ENCODE measurements at regions not wholly inside any gene's neighbourhood (a gene's known extent, or its start where the extent isn't known, plus 50 kb on each side); places are given as distances from the start of the nearest gene placed in this dataset.

DNA sequence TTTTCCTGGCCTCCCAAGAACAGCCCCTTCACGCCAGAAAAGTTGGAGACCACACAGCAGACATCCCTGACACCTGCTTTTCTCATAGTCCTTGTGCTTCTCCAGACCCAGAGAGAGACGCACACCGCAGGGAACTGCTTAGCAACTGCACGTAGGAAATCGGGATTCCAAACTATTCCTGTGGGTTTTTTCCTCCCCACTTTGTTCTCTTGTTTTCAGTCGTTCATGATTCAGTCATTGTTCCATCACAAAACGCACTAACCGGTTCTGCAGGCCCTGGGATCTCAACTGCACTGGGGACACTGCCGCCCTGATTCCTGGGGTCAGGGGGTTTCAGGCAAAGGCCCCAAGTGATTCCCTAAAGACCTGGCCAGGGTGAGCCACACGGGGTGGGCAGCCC, 588.0 kb upstream of the KLF4 start:
- no peak for TF ChIP-seq Cebpa-rat (IDR thresholded peaks at IDR 0.05)
- H3K9ac ChIP-seq = no peak overlapping the region
- H3K27me3 ChIP-seq = no peaks in the 10 kb centered on the region
- H3K4me2 ChIP-seq = no peak overlapping the region
- peaks cover 0 to 29% (median 7%) of the 10 kb centered on the region in 10 experiments; a peak in 12 of 20 replicates for H3K4me1 ChIP-seq
- no peak overlapping the region for H3K27ac ChIP-seq
- H3K4me3 ChIP-seq = no peak overlapping the region
- H4K20me1 ChIP-seq = no peaks in the 10 kb centered on the region
- no peaks in the 10 kb centered on the region for H3K9me3 ChIP-seq (replicated peaks in 1 of 11)
- no peaks in the 10 kb centered on the region for H3K36me3 ChIP-seq

DNA sequence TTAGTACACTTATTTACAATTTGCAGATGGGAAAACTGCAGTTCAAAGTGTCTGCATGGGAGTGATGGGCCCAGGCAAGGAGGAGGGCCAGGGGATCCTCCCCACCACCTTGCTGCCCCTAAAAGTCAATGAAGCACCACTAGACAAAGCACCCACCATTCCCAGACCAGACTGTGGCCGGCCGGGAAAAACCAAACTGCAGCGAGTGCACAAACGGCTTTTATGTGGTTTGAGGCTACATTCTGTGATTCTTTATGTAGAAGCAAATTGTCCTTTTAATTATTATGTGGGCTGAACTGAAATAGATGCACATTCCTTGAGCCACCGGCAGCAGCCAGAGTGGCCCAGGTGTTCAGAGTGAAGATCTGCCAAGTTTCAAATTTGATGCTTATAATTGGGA, 585.3 kb upstream of the KLF4 start:
- Histone ChIP-seq H3K27ac (no peak overlapping the region), H3K27me3 (no peaks in the 10 kb centered on the region), H3K9ac (no peak overlapping the region), H3K4me3 (no peak overlapping the region), H3K4me1 (peaks cover 0 to 35% (median 7%) of the 10 kb centered on the region in 10 experiments; a peak in 12 of 20 replicates), H3K4me2 (peak overlapping the region in 1 of 11 experiments; percentile 20; a peak in 2 of 22 replicates), H3K9me3 (replicated peaks in 1 of 11) (peaks cover 0 to 10% (median 0%) of the 10 kb centered on the region in 11 experiments; a peak in 3 of 22 replicates), H3K36me3 (no peaks in the 10 kb centered on the region), H4K20me1 (no peaks in the 10 kb centered on the region)
- TF ChIP-seq Cebpa-rat (IDR thresholded peaks at IDR 0.05) = no peak

DNA sequence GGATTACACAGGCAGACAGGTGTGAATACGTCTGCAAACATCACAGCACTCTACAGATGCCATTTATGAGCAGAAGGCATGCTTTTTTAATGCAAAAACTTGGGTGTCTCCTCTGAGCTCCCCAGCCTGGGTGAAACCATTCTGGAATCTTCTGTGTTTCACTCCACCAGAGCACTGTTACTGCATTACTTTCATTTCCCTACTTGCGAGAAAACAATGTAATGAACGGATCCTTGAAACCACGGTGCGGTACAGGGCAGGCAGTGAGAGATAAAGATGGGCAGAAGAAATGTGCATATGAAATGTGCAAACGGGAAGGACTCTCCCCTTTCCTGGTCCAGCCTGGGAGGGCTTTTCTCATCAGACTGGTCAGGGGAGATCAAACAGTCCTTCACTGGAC, 584.3 kb upstream of the KLF4 start:
- TF ChIP-seq Cebpa-rat (IDR thresholded peaks at IDR 0.05) = no peak
- H3K4me1 ChIP-seq = peaks cover 0 to 29% (median 7%) of the 10 kb centered on the region in 10 experiments; a peak in 12 of 20 replicates
- H3K27me3 ChIP-seq = no peaks in the 10 kb centered on the region
- no peaks in the 10 kb centered on the region for H4K20me1 ChIP-seq
- H3K4me2 ChIP-seq = peak overlapping the region in 5 of 11 experiments; percentile 7 to 63 (median 30); a peak in 8 of 22 replicates
- no peak overlapping the region for H3K27ac ChIP-seq
- H3K36me3 ChIP-seq = no peaks in the 10 kb centered on the region
- peaks cover 0 to 10% (median 0%) of the 10 kb centered on the region in 11 experiments; a peak in 3 of 22 replicates for H3K9me3 ChIP-seq (replicated peaks in 1 of 11)
- H3K4me3 ChIP-seq = no peak overlapping the region
- H3K9ac ChIP-seq = no peak overlapping the region

DNA sequence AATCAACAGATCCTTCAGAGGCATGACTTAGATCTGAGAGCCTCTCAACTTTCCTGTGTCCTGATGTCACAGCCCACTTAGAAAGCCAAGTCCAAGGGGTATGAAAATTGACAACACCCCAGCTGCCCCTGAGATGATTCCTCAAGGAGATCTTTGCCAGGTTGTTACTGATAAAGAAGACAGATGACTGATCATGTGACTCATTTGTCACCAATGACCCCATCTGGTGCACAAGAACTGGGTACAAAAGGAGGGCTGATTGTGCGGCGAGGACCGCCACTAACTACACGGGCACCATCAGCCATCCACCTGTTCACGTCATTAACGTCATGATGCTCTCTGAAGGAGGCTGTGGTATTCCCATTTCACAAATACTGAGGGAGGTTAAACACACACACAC, 583.2 kb upstream of the KLF4 start:
- Histone ChIP-seq H3K27me3 (no peaks in the 10 kb centered on the region), H3K36me3 (no peaks in the 10 kb centered on the region), H4K20me1 (no peaks in the 10 kb centered on the region), H3K4me1 (peaks cover 0 to 18% (median 7%) of the 10 kb centered on the region in 10 experiments; a peak in 11 of 20 replicates), H3K4me3 (no peak overlapping the region), H3K9me3 (replicated peaks in 1 of 11) (peaks cover 0 to 10% (median 0%) of the 10 kb centered on the region in 11 experiments; a peak in 3 of 22 replicates), H3K27ac (no peak overlapping the region), H3K4me2 (no peak overlapping the region), H3K9ac (no peak overlapping the region)
- TF ChIP-seq Cebpa-rat (IDR thresholded peaks at IDR 0.05) = no peak

GRCh38 chr9:108070861-108071260, 581.3 kb upstream of the KLF4 start:
- H3K4me2 ChIP-seq = no peak overlapping the region
- H3K9me3 ChIP-seq (replicated peaks in 1 of 11) = peaks cover 0 to 10% (median 0%) of the 10 kb centered on the region in 11 experiments; a peak in 3 of 22 replicates
- H3K9ac ChIP-seq = no peak overlapping the region
- no peak overlapping the region for H3K4me3 ChIP-seq
- no peaks in the 10 kb centered on the region for H3K36me3 ChIP-seq
- TF ChIP-seq Cebpa-rat (IDR thresholded peaks at IDR 0.05) = no peak
- H3K27me3 ChIP-seq = no peaks in the 10 kb centered on the region
- no peaks in the 10 kb centered on the region for H4K20me1 ChIP-seq
- peaks cover 0 to 17% (median 7%) of the 10 kb centered on the region in 10 experiments; a peak in 11 of 20 replicates for H3K4me1 ChIP-seq
- H3K27ac ChIP-seq = no peak overlapping the region

DNA sequence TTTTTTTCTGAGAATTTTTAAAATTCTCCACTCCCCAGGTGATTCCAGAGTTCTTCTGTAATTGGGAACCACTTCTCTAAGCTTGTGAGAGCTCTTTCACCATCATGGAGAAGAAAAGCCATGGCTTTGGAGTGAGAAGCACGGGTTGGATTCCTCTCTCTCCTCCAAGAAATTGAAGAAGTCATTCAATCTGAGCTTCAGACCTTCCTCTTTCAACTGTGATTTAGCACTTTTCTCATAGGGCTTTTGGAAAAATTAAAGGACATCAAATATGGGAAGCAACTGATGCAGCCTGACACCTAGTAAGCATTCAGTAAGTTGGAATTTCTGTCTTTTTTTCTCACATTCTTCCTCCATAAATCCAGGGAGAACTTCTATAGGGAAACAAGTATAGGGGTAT, 580.4 kb upstream of the KLF4 start:
- H3K4me2 ChIP-seq = peak overlapping the region in 1 of 11 experiments; percentile 28; a peak in 1 of 22 replicates
- no peak overlapping the region for H3K27ac ChIP-seq
- no peaks in the 10 kb centered on the region for H3K27me3 ChIP-seq
- no peak for TF ChIP-seq Cebpa-rat (IDR thresholded peaks at IDR 0.05)
- H3K4me3 ChIP-seq = no peak overlapping the region
- H3K36me3 ChIP-seq = no peaks in the 10 kb centered on the region
- H3K9me3 ChIP-seq (replicated peaks in 1 of 11) = peaks cover 0 to 10% (median 0%) of the 10 kb centered on the region in 11 experiments; a peak in 3 of 22 replicates
- no peaks in the 10 kb centered on the region for H4K20me1 ChIP-seq
- H3K9ac ChIP-seq = no peak overlapping the region
- peaks cover 0 to 17% (median 6%) of the 10 kb centered on the region in 10 experiments; a peak in 11 of 20 replicates for H3K4me1 ChIP-seq

DNA sequence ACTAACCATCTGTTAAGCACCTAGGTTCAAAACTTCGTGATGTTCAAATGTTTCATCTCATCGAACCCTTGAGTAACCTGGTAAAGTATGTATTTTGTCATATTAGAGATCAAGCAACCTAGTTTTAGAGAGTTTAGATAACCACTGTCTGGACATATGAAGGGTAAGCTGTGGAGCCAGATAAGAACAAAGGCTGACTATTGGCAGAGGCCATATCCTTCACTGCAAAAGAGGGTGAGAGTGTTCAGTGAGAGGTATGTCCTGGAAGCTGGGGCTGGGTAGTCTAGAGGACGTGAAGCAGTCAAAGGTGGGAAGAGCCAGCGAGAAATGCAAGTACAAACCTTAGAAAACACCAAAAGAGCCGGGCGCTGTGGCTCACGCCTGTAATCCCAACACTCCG, 573.1 kb upstream of the KLF4 start:
- TF ChIP-seq Cebpa-rat (IDR thresholded peaks at IDR 0.05) = no peak
- H4K20me1 ChIP-seq = no peaks in the 10 kb centered on the region
- no peak overlapping the region for H3K4me2 ChIP-seq
- no peaks in the 10 kb centered on the region for H3K36me3 ChIP-seq
- peaks cover 0 to 9% (median 0%) of the 10 kb centered on the region in 10 experiments; a peak in 6 of 20 replicates for H3K4me1 ChIP-seq
- H3K27ac ChIP-seq = no peak overlapping the region
- H3K9me3 ChIP-seq (replicated peaks in 1 of 11) = peaks cover 0 to 14% (median 0%) of the 10 kb centered on the region in 11 experiments; a peak in 6 of 22 replicates
- H3K4me3 ChIP-seq = no peak overlapping the region
- H3K9ac ChIP-seq = no peak overlapping the region
- no peaks in the 10 kb centered on the region for H3K27me3 ChIP-seq

GRCh38 chr9:108060175-108060574, 570.6 kb upstream of the KLF4 start:
- Histone ChIP-seq H3K36me3 (no peaks in the 10 kb centered on the region), H3K9me3 (replicated peaks in 1 of 11) (peaks cover 0 to 14% (median 0%) of the 10 kb centered on the region in 11 experiments; a peak in 6 of 22 replicates), H3K4me2 (no peak overlapping the region), H3K9ac (no peak overlapping the region), H4K20me1 (no peaks in the 10 kb centered on the region), H3K4me1 (peaks cover 0 to 31% (median 10%) of the 10 kb centered on the region in 10 experiments; a peak in 15 of 20 replicates), H3K27ac (no peak overlapping the region), H3K4me3 (no peak overlapping the region), H3K27me3 (no peaks in the 10 kb centered on the region)
- TF ChIP-seq Cebpa-rat (IDR thresholded peaks at IDR 0.05) = no peak

- H3K27me3 ChIP-seq = no peaks in the 10 kb centered on the region
- H3K9me3 ChIP-seq (replicated peaks in 1 of 11) = peaks cover 0 to 4% (median 0%) of the 10 kb centered on the region in 11 experiments; a peak in 5 of 22 replicates
- TF ChIP-seq Cebpa-rat (IDR thresholded peaks at IDR 0.05) = no peak
- no peak overlapping the region for H3K9ac ChIP-seq
- peaks cover 0 to 32% (median 10%) of the 10 kb centered on the region in 10 experiments; a peak in 15 of 20 replicates for H3K4me1 ChIP-seq
- no peak overlapping the region for H3K4me3 ChIP-seq
- H4K20me1 ChIP-seq = no peaks in the 10 kb centered on the region
- peak overlapping the region in 2 of 11 experiments; percentile 8 to 13; a peak in 2 of 22 replicates for H3K4me2 ChIP-seq
- H3K36me3 ChIP-seq = no peaks in the 10 kb centered on the region
- no peak overlapping the region for H3K27ac ChIP-seq
Observed at GRCh38 chr9:108058135-108058814, 568.7 kb upstream of the KLF4 start.

Data from BLaER1 treated with 17β-estradiol and CSF1 and Interleukin-3, amounts not matched to agents 10 nM and 100 nM (cell line).